Naive thymus-derived CD4-positive, alpha-beta T cell (primary cell): ENCODE measurements at regions not wholly inside any gene's neighbourhood (a gene's known extent, or its start where the extent isn't known, plus 50 kb on each side); places are given as distances from the start of the nearest gene placed in this dataset.

ENCODE experiments used
- ATAC-seq: fragments of 150-1000 bp; cut with Tn5 transposase; 2 replicates; pipeline ENCODE4 v1.10.0; 2021; ENCODE audit warnings: mild to moderate bottlenecking, moderate library complexity
- CTCF ChIA-PET: fragments of 350-600 bp; sonication (Branson Sonifier 250); formaldehyde crosslinking; loops from one replicate; lab custom pipeline; 2021; ENCODE audit warnings: antibody characterized with exemption; lab: Charles Lee
- POLR2A ChIA-PET: fragments of 350-600 bp; sonication (Branson Sonifier 250); formaldehyde crosslinking; loops from one replicate; lab custom pipeline; 2021; ENCODE audit warnings: antibody characterized with exemption, inconsistent platforms; lab: Charles Lee
- DNase-seq, 9 donors: peaks; one replicate each; pipeline versions ENCODE4 v3.0.0 to v3.0.0-alpha.2; 2020 to 2022; ENCODE audit warnings: mixed read lengths in 1 of 9
- H3K27ac ChIP-seq: one replicate; pipeline ENCODE4 v1.7.0; 2013; ENCODE audit warnings: mild to moderate bottlenecking, low read depth, low read length, moderate library complexity
- H3K27me3 ChIP-seq, 2 donors: one replicate each; pipeline ENCODE4 v1.7.0; 2013; ENCODE audit warnings: low read length in 2 of 2, mild to moderate bottlenecking in 2 of 2, moderate library complexity in 2 of 2; ENCODE audit not compliant: control insufficient read depth in 2 of 2, insufficient read depth in 2 of 2
- H3K36me3 ChIP-seq, 3 experiments: 1 replicate in 2 of 3; 2 replicates in 1 of 3; pipeline ENCODE4 v1.7.0; 2013; ENCODE audit warnings: low read length in 3 of 3, mild to moderate bottlenecking in 3 of 3, moderate library complexity in 1 of 3; ENCODE audit not compliant: insufficient read depth in 3 of 3, control insufficient read depth in 2 of 3
- H3K4me1 ChIP-seq, 2 donors: one replicate each; pipeline ENCODE4 v1.7.0; 2013; ENCODE audit warnings: low read length in 2 of 2, mild to moderate bottlenecking in 2 of 2, moderate library complexity in 1 of 2; ENCODE audit not compliant: control insufficient read depth in 2 of 2, insufficient read depth in 2 of 2
- H3K4me3 ChIP-seq: 2 replicates; pipeline ENCODE4 v1.7.0; 2013; ENCODE audit warnings: mild to moderate bottlenecking, low read length
- H3K9me3 ChIP-seq, 3 experiments: 1 replicate in 2 of 3; 2 replicates in 1 of 3; pipeline ENCODE4 v1.7.0; 2013; ENCODE audit warnings: low read length in 3 of 3; ENCODE audit not compliant: control insufficient read depth in 2 of 3
- H3K27ac Mint-ChIP-seq, 9 donors: one replicate each; pipeline ENCODE4 v1.8.0; 2020 to 2022; ENCODE audit warnings: mixed read lengths in 9 of 9, mild to moderate bottlenecking in 8 of 9, moderate library complexity in 5 of 9, inconsistent platforms in 2 of 9
- H3K27me3 Mint-ChIP-seq, 5 donors: one replicate each; pipeline ENCODE4 v1.8.0; 2021 to 2022; ENCODE audit warnings: mixed read lengths in 5 of 5, mild to moderate bottlenecking in 1 of 5
- H3K36me3 Mint-ChIP-seq, 5 donors: one replicate each; pipeline ENCODE4 v1.8.0; 2020 to 2022; ENCODE audit warnings: mixed read lengths in 5 of 5, mild to moderate bottlenecking in 3 of 5, inconsistent platforms in 1 of 5
- H3K4me1 Mint-ChIP-seq, 7 donors: one replicate each; pipeline ENCODE4 v1.8.0; 2020 to 2022; ENCODE audit warnings: mixed read lengths in 7 of 7, mild to moderate bottlenecking in 3 of 7, inconsistent platforms in 1 of 7
- H3K4me3 Mint-ChIP-seq, 10 donors: one replicate each; pipeline ENCODE4 v1.8.0; 2020 to 2022; ENCODE audit warnings: mild to moderate bottlenecking in 10 of 10, mixed read lengths in 10 of 10, moderate library complexity in 6 of 10, inconsistent platforms in 2 of 10
- H3K9me3 Mint-ChIP-seq, 11 donors: one replicate each; pipeline ENCODE4 v1.8.0; 2020 to 2022; ENCODE audit warnings: mixed read lengths in 11 of 11, mild to moderate bottlenecking in 4 of 11, inconsistent platforms in 1 of 11, moderate library complexity in 1 of 11
- intact Hi-C, 2 donors: fragments of 100-400 bp; cut with micrococcal nuclease; formaldehyde crosslinking; loops; one replicate each; pipeline ENCODE4 v1.15.1; 2023

DNA sequence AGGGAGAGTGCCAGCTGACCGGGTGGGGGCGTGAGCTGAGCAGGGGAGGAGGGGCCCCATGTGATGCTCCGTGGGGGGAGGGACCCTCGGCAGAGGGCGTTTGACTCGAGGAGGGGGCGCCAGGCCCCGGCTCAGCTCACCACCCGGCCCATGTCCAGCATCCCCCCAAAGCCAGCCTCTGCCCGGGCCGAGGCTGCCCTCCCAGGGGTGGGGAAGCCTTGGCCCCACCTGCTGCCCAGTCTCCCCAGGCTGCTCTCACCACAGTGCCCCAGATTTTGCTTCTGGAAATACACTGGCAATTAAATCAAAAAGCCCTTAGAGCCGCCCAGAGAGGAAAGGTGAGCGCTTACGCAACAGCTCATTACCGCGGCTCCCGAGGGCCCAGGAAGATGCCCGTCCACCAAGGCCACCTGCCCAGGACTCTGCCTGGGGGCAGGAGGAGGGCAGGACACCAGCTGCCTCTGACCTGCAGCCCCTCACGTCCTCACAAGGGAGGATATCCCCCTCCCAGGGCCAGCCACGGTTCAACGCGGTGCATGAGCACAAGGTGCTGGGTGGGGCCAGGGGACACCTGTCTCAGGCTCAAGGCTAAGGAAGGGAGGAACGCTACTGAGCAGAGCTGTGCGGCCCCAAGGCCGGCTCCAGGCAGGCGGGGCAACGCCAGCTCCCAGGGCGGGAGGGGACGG, 70.0 kb upstream of the INPP5A start:
- H3K27ac Mint-ChIP-seq = no peak overlapping the region
- H3K4me3 Mint-ChIP-seq = no peak overlapping the region
- CTCF ChIA-PET = no interaction called here
- H3K9me3 ChIP-seq = peaks cover 0 to 5% (median 0%) of the 10 kb centered on the region in 3 experiments
- POLR2A ChIA-PET = no interaction called here
- H3K27ac ChIP-seq = no peak overlapping the region
- peaks cover 0 to 15% (median 0%) of the 10 kb centered on the region in 5 donors for H3K36me3 Mint-ChIP-seq
- peaks cover 0 to 6% (median 0%) of the 10 kb centered on the region in 7 donors for H3K4me1 Mint-ChIP-seq
- H3K27me3 Mint-ChIP-seq = peaks cover 0 to 5% (median 1%) of the 10 kb centered on the region in 5 donors
- ATAC-seq (no peak), DNase-seq (no peak)
- H3K36me3 ChIP-seq = no peaks in the 10 kb centered on the region
- intact Hi-C loops = no loop called here
- H3K27me3 ChIP-seq = no peaks in the 10 kb centered on the region
- no peaks in the 10 kb centered on the region for H3K4me1 ChIP-seq
- peaks cover 0 to 19% (median 4%) of the 10 kb centered on the region in 11 donors for H3K9me3 Mint-ChIP-seq
- no peak overlapping the region for H3K4me3 ChIP-seq

DNA sequence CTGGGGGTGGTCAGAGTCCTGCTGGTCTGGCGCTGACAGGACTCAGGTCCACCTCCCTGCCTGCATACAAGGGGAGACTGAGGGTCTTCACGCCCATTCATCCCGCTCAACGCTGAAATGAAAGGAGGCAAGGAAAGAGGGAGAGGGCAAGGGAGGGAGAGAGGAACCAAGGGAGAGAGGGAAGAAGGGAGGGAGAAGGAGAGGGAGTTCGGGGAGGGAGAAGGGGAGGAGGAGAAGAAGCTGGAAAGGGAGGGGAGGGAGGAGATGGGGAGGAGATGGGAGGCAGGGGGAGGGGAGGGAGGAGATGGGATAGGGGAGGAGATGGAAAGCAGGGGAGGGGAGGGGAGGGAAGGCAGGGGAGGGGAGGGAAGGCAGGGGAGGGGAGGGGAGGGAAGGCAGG, 69.4 kb upstream of the INPP5A start:
- DNase-seq = no peak
- Mint-ChIP-seq H3K27me3 (peaks cover 0 to 5% (median 3%) of the 10 kb centered on the region in 5 donors), H3K36me3 (peaks cover 0 to 15% (median 0%) of the 10 kb centered on the region in 5 donors), H3K27ac (peak overlapping the region in 1 of 9 donors; percentile 70), H3K9me3 (peaks cover 0 to 19% (median 4%) of the 10 kb centered on the region in 11 donors), H3K4me3 (no peak overlapping the region), H3K4me1 (peaks cover 0 to 6% (median 0%) of the 10 kb centered on the region in 7 donors)
- Histone ChIP-seq H3K4me1 (no peaks in the 10 kb centered on the region), H3K9me3 (peaks cover 0 to 5% (median 0%) of the 10 kb centered on the region in 3 experiments), H3K36me3 (no peaks in the 10 kb centered on the region), H3K4me3 (no peak overlapping the region), H3K27ac (no peak overlapping the region), H3K27me3 (no peaks in the 10 kb centered on the region)
- intact Hi-C loops = no loop called here
- ChIA-PET POLR2A (no interaction called here), CTCF (no interaction called here)
- ATAC-seq = no peak

DNA sequence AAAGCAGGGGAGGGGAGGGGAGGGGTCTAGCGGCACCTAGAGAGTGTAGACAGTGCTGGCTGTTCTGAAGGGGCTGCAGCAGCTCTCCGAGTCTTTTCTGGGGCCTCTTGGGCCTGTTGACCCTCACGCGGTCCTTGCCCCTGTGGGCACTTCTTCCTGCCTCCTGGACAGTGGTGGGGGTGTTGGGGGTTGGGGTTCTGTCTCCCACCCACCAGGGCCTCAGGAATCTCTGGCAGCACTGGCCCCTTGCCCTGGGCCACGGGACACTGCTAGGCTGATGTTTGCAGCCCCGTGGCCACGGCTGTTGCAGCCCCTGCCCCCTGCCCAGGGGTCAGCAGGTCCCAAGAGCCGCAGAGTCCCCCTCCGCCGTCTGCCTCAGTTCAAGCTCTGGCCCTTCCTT, 68.9 kb upstream of the INPP5A start:
- ChIA-PET POLR2A (no interaction called here), CTCF (no interaction called here)
- no peak overlapping the region for H3K4me3 Mint-ChIP-seq
- ATAC-seq (no peak), DNase-seq (no peak)
- no peak overlapping the region for H3K27ac Mint-ChIP-seq
- H3K27ac ChIP-seq = no peak overlapping the region
- intact Hi-C loops = no loop called here
- H3K4me1 ChIP-seq = no peaks in the 10 kb centered on the region
- H3K27me3 ChIP-seq = no peaks in the 10 kb centered on the region
- no peaks in the 10 kb centered on the region for H3K36me3 ChIP-seq
- H3K4me3 ChIP-seq = no peak overlapping the region
- peaks cover 0 to 7% (median 3%) of the 10 kb centered on the region in 5 donors for H3K27me3 Mint-ChIP-seq
- H3K4me1 Mint-ChIP-seq = peaks cover 0 to 6% (median 0%) of the 10 kb centered on the region in 7 donors
- peaks cover 0 to 5% (median 0%) of the 10 kb centered on the region in 3 experiments for H3K9me3 ChIP-seq
- peaks cover 0 to 15% (median 0%) of the 10 kb centered on the region in 5 donors for H3K36me3 Mint-ChIP-seq
- H3K9me3 Mint-ChIP-seq = peaks cover 0 to 19% (median 4%) of the 10 kb centered on the region in 11 donors

DNA sequence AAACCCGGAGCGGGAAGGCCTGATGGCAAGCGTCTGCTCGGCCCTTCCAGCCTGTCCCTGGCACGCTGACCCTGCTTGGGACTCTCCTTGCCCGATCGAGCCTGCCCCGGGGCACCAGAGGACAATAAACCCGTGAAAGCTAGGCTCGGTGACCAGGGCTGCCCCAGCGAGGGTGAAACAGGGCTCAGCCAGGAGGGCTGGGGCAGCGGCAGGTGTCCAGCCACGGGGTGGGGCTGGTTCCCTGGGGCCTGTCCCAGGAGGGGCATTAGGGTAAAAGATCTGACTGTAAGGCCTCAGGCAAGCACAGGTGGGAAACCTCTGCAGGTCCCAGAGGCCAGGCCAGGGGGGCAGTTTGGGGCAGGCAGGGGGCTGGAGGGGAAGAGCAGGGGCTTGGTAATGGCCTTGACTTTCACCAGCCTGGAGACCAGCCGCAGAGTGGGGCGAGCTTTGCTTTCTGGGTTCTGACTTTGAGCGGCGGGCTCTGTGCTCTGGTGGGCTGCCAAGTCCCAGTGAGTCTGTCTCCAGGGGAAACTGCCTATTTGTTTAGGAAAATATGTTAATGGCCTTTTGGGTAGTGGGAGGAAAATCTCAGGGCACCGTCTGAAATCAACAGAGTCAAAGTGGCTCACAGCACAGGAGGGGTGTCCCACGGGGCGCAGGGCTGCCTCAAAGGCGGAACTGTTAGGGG, 68.2 kb upstream of the INPP5A start:
- peaks cover 0 to 6% (median 0%) of the 10 kb centered on the region in 7 donors for H3K4me1 Mint-ChIP-seq
- intact Hi-C loops = no loop called here
- DNase-seq = no peak
- Histone ChIP-seq H3K27me3 (no peaks in the 10 kb centered on the region), H3K27ac (no peak overlapping the region), H3K9me3 (peaks cover 0 to 5% (median 0%) of the 10 kb centered on the region in 3 experiments), H3K36me3 (no peaks in the 10 kb centered on the region), H3K4me1 (no peaks in the 10 kb centered on the region), H3K4me3 (no peak overlapping the region)
- peaks cover 0 to 7% (median 5%) of the 10 kb centered on the region in 5 donors for H3K27me3 Mint-ChIP-seq
- CTCF ChIA-PET = no interaction called here
- no peak for ATAC-seq
- no peak overlapping the region for H3K27ac Mint-ChIP-seq
- H3K9me3 Mint-ChIP-seq = peaks cover 0 to 19% (median 4%) of the 10 kb centered on the region in 11 donors
- no peak overlapping the region for H3K4me3 Mint-ChIP-seq
- POLR2A ChIA-PET = no interaction called here
- peaks cover 0 to 15% (median 0%) of the 10 kb centered on the region in 5 donors for H3K36me3 Mint-ChIP-seq

DNA sequence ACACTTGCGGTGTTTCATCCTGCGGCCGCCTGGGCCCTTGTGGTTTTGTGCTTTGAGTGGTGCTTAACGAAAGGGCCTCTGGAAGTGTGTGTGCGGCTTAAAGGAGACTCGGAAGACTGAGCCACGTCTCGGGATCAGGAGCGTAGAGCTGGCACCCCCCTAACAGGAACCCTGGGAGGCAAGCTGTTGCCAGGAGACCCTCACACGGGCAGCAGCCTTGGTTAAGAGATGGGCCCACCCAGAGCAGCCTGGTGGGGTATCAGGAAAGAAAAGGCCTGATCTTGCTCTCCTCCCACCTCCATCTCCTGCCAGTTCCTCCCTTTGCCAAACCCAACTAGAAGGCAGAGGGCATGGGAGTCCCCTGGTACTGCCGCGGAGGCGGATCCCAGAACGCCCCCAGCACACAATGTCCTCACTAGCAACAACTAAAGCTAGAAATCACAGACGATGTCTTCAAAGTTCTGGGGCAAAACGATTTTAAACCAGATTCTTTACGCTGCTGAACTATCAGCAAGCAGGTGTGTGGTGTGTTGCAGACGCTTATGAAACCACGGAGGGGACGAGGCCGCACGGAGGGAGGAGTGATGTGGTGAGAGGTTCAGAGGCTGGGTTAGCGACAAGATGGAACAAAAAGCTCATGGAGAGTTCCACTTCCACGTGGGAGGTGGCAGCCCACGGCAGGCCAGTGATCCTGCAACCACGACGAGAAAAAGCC, 67.0 kb upstream of the INPP5A start:
- no peak overlapping the region for H3K27ac ChIP-seq
- H3K36me3 ChIP-seq = no peaks in the 10 kb centered on the region
- H3K9me3 ChIP-seq = peaks cover 0 to 5% (median 0%) of the 10 kb centered on the region in 3 experiments
- H3K4me1 Mint-ChIP-seq = peaks cover 0 to 6% (median 0%) of the 10 kb centered on the region in 7 donors
- intact Hi-C loops = no loop called here
- ATAC-seq (no peak), DNase-seq (no peak)
- H3K4me3 ChIP-seq = no peak overlapping the region
- CTCF ChIA-PET = no interaction called here
- H3K9me3 Mint-ChIP-seq = peaks cover 0 to 19% (median 4%) of the 10 kb centered on the region in 11 donors
- POLR2A ChIA-PET = no interaction called here
- peaks cover 2 to 8% (median 5%) of the 10 kb centered on the region in 5 donors for H3K27me3 Mint-ChIP-seq
- no peaks in the 10 kb centered on the region for H3K27me3 ChIP-seq
- no peak overlapping the region for H3K27ac Mint-ChIP-seq
- no peak overlapping the region for H3K4me3 Mint-ChIP-seq
- H3K36me3 Mint-ChIP-seq = peaks cover 0 to 15% (median 0%) of the 10 kb centered on the region in 5 donors
- H3K4me1 ChIP-seq = no peaks in the 10 kb centered on the region

DNA sequence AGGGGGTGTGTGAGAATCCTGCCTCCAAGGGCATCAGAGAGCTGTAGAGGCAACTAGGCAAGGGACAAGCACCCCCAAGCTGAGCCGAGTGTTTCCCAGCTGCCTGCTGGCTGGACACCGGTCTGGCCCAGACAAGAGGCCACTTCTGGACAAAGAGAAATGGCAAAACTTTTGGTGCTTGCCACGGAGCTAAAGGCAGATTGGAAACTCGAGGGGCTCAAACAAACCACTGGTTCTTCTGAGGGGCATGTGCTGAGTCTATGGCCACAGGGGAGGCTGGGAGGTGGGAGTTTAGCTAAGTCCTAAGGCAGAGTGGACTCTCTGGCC, 66.5 kb upstream of the INPP5A start:
- ATAC-seq (no peak), DNase-seq (no peak)
- H3K36me3 ChIP-seq = no peaks in the 10 kb centered on the region
- ChIA-PET CTCF (no interaction called here), POLR2A (no interaction called here)
- Mint-ChIP-seq H3K27me3 (peaks cover 5 to 9% (median 6%) of the 10 kb centered on the region in 5 donors), H3K9me3 (peaks cover 0 to 19% (median 4%) of the 10 kb centered on the region in 11 donors), H3K27ac (no peak overlapping the region), H3K4me1 (peaks cover 0 to 6% (median 0%) of the 10 kb centered on the region in 7 donors), H3K36me3 (peaks cover 0 to 15% (median 0%) of the 10 kb centered on the region in 5 donors), H3K4me3 (no peak overlapping the region)
- H3K4me3 ChIP-seq = no peak overlapping the region
- peaks cover 0 to 5% (median 0%) of the 10 kb centered on the region in 3 experiments for H3K9me3 ChIP-seq
- H3K27ac ChIP-seq = no peak overlapping the region
- intact Hi-C loops = no loop called here
- no peaks in the 10 kb centered on the region for H3K27me3 ChIP-seq
- H3K4me1 ChIP-seq = no peaks in the 10 kb centered on the region
